ENCODE measurements at regions not wholly inside any gene's neighbourhood (a gene's known extent, or its start where the extent isn't known, plus 50 kb on each side); places are given as distances from the start of the nearest gene placed in this dataset.

DNA sequence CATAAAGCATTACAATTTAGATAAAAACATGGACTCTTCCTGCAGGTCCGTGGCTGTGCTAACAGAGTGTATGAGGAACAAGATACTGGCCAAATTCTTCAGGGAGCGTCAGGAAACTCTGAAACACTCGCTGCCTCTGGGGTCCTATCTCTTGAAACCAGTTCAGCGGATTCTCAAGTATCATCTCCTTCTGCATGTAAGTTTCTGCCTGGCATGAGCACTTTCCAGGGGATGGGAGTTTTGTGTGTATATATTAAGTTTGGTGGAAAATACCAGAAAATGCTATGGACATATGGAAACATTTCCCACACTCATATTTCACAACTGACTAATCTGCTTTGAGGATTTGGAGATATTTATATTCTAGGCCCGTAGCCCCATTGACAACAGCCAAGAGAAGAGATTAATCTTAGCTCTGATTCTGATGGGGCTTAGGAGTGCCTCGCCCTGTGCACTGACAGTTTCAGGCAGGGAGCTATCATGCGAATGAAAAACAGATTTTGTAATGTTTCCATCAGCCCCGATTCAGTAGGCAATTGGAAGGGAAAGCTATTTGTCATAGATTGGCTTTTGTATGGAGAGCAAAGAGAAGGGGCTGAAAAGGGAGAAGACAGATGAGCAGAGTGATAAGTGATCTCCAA, 64.7 kb upstream of the MTHFD1L start:
- DNase-seq (ENCODE audit: extremely low spot score), result no peak
- H3K9me3 ChIP-seq, result no peaks in the 10 kb centered on the region
- peaks cover 0 to 4% (median 0%) of the 10 kb centered on the region in 4 donors for H3K4me1 ChIP-seq
- intact Hi-C loops (cut with DNase I), result no loop called here
- no peak overlapping the region for H3K27ac ChIP-seq (replicated peaks in 1 of 4)
- H3K36me3 ChIP-seq, result peaks cover 0 to 35% (median 7%) of the 10 kb centered on the region in 4 donors
- H3K4me3 ChIP-seq, result no peak overlapping the region
- WGBS, result 55% methylated on average over 8 of the region's 8 CpGs
- H3K27me3 ChIP-seq, result no peaks in the 10 kb centered on the region
- no peak for TF ChIP-seq POLR2AphosphoS5 (IDR thresholded peaks at IDR 0.05)
- TF ChIP-seq, protein P1, sequence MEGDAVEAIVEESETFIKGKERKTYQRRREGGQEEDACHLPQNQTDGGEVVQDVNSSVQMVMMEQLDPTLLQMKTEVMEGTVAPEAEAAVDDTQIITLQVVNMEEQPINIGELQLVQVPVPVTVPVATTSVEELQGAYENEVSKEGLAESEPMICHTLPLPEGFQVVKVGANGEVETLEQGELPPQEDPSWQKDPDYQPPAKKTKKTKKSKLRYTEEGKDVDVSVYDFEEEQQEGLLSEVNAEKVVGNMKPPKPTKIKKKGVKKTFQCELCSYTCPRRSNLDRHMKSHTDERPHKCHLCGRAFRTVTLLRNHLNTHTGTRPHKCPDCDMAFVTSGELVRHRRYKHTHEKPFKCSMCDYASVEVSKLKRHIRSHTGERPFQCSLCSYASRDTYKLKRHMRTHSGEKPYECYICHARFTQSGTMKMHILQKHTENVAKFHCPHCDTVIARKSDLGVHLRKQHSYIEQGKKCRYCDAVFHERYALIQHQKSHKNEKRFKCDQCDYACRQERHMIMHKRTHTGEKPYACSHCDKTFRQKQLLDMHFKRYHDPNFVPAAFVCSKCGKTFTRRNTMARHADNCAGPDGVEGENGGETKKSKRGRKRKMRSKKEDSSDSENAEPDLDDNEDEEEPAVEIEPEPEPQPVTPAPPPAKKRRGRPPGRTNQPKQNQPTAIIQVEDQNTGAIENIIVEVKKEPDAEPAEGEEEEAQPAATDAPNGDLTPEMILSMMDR (IDR thresholded peaks at IDR 0.05), result no peak
- TF ChIP-seq POLR2A (IDR thresholded peaks at IDR 0.05; ENCODE audit: low read depth), result no peak
- no peak for TF ChIP-seq EP300 (IDR thresholded peaks at IDR 0.05)

- H3K4me1 ChIP-seq, result no peaks in the 10 kb centered on the region
- H3K9me3 ChIP-seq, result no peaks in the 10 kb centered on the region
- peaks cover 0 to 58% (median 19%) of the 10 kb centered on the region in 4 donors for H3K36me3 ChIP-seq
- H3K4me3 ChIP-seq, result no peak overlapping the region
- intact Hi-C loops (cut with DNase I), result no loop called here
- TF ChIP-seq POLR2A (IDR thresholded peaks at IDR 0.05; ENCODE audit: low read depth) (no peak), EP300 (IDR thresholded peaks at IDR 0.05) (no peak), POLR2AphosphoS5 (IDR thresholded peaks at IDR 0.05) (no peak)
- TF ChIP-seq, protein P1 (IDR thresholded peaks at IDR 0.05), result no peak
- no peak overlapping the region for H3K27ac ChIP-seq (replicated peaks in 1 of 4)
- 96% methylated on average over 2 of the region's 2 CpGs for WGBS
- H3K27me3 ChIP-seq, result no peaks in the 10 kb centered on the region
- DNase-seq (ENCODE audit: extremely low spot score), result no peak
These were observed 58.7 kb upstream of the MTHFD1L start for GRCh38 chr6:150806790-150807189.

DNA sequence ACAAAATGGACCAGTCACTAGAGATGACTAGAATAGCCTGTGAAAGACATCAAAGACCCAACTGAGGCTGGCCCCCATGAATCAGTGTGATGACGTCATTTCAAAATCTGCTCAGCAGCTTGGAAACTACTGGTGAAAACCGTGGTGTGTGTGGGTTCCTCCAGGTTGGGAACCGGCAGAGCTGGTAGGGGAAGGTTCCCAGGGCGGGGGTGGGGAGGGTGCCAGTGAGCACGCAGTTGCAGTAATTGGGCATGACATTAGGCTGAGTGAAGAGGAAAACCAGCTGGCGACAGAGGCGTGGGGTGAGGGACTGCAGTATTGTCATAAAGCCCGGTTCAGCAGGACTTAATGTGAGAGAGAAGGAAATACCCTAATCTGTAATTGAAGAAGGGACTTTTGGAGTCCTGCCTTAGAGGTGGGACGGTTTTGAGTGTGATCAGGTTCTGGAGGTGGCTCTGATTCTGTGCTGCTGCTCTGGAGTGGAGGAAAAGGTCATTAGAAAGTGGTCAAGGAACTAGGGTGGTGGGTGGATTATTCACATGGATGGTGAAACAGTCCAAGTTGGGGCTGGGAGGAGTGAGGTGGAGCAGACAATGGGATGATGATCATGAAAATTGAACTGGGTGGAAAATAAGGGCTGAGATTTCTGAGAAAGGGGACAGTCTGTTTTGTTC, 52.0 kb upstream of the MTHFD1L start:
- no peak overlapping the region for H3K4me3 ChIP-seq
- WGBS, result 56% methylated on average over 9 of the region's 9 CpGs
- H3K36me3 ChIP-seq, result peaks cover 0 to 36% (median 12%) of the 10 kb centered on the region in 4 donors
- H3K27me3 ChIP-seq, result peaks cover 0 to 4% (median 0%) of the 10 kb centered on the region in 4 donors
- H3K9me3 ChIP-seq, result no peaks in the 10 kb centered on the region
- peak overlapping the region in 3 of 4 donors; percentile 7 to 52 (median 25) for H3K27ac ChIP-seq (replicated peaks in 1 of 4)
- TF ChIP-seq POLR2AphosphoS5 (IDR thresholded peaks at IDR 0.05), result no peak
- no peak for DNase-seq (ENCODE audit: extremely low spot score)
- intact Hi-C loops (cut with DNase I), result loop anchor here (10.0 kb wide), 1 partner anchor 739 kb away; no protein-coding TSS in a partner anchor
- peaks cover 4 to 17% (median 12%) of the 10 kb centered on the region in 4 donors for H3K4me1 ChIP-seq

DNA sequence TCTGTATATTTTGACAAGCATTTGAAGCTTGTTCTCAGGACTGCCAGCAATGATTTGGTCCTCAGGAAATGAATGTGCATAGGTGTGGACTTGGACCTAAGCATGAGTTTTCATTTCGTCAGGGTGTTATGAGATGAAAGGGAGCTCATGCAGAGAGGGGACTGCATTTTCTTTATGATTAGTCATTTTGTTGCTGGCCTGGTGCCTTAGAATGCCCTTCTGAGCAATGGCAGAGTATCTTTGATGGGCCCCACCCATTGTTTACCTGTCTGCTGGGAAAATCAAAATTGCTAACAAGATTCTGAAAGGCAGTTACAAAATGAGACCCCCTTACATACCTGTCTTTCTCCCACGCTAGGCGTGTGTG, 51.5 kb upstream of the MTHFD1L start:
- peaks cover 4 to 17% (median 12%) of the 10 kb centered on the region in 4 donors for H3K4me1 ChIP-seq
- 65% methylated on average over 3 of the region's 3 CpGs for WGBS
- H3K4me3 ChIP-seq, result no peak overlapping the region
- intact Hi-C loops (cut with DNase I), result loop anchor here (10.0 kb wide), 1 partner anchor 739 kb away; no protein-coding TSS in a partner anchor
- H3K9me3 ChIP-seq, result no peaks in the 10 kb centered on the region
- TF ChIP-seq, protein P1 (IDR thresholded peaks at IDR 0.05), result no peak
- TF ChIP-seq POLR2AphosphoS5 (IDR thresholded peaks at IDR 0.05) (no peak), POLR2A (IDR thresholded peaks at IDR 0.05; ENCODE audit: low read depth) (no peak), EP300 (IDR thresholded peaks at IDR 0.05) (no peak)
- peaks cover 0 to 4% (median 0%) of the 10 kb centered on the region in 4 donors for H3K27me3 ChIP-seq
- H3K36me3 ChIP-seq, result peaks cover 0 to 40% (median 10%) of the 10 kb centered on the region in 4 donors
- DNase-seq (ENCODE audit: extremely low spot score), result no peak
- H3K27ac ChIP-seq (replicated peaks in 1 of 4), result peak overlapping the region in 2 of 4 donors; percentile 25 to 43
